HL-60 (cell line): ENCODE measurements at regions not wholly inside any gene's neighbourhood (a gene's known extent, or its start where the extent isn't known, plus 50 kb on each side); places are given as distances from the start of the nearest gene placed in this dataset.

Experiments used
- TF ChIP-seq, protein P1 (sequence below): IDR thresholded peaks from one replicate; pipeline ENCODE4 v1.5.1; 2011; ENCODE audit warnings: low read length, control low read depth, inconsistent platforms; ENCODE audit not compliant: insufficient read depth
- TF ChIP-seq, protein P2 (sequence below): IDR thresholded peaks from 2 replicates; pipeline ENCODE4 v1.6.1; 2012; ENCODE audit warnings: low read depth; ENCODE audit not compliant: insufficient replicate concordance

DNA sequence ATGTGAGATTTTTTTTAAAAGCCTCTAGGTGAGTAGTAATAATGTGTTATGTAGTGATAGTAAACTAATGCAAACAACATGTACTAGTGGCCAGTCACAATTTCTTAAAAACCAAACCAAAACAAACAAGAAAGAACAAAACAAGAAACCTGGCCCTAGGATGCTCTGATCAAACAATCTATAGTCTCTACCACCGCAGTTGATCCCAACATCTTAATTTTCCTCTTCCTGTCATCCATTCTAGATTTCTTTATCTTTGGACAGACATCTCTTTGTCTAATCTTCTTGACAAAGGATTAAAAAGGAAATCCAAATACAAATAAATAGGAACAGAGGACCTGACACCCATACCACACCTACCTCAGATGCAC is 188.2 kb upstream of the ADAMTS5 start:
- TF ChIP-seq, protein P1, sequence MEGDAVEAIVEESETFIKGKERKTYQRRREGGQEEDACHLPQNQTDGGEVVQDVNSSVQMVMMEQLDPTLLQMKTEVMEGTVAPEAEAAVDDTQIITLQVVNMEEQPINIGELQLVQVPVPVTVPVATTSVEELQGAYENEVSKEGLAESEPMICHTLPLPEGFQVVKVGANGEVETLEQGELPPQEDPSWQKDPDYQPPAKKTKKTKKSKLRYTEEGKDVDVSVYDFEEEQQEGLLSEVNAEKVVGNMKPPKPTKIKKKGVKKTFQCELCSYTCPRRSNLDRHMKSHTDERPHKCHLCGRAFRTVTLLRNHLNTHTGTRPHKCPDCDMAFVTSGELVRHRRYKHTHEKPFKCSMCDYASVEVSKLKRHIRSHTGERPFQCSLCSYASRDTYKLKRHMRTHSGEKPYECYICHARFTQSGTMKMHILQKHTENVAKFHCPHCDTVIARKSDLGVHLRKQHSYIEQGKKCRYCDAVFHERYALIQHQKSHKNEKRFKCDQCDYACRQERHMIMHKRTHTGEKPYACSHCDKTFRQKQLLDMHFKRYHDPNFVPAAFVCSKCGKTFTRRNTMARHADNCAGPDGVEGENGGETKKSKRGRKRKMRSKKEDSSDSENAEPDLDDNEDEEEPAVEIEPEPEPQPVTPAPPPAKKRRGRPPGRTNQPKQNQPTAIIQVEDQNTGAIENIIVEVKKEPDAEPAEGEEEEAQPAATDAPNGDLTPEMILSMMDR: no peak
- TF ChIP-seq, protein P2, sequence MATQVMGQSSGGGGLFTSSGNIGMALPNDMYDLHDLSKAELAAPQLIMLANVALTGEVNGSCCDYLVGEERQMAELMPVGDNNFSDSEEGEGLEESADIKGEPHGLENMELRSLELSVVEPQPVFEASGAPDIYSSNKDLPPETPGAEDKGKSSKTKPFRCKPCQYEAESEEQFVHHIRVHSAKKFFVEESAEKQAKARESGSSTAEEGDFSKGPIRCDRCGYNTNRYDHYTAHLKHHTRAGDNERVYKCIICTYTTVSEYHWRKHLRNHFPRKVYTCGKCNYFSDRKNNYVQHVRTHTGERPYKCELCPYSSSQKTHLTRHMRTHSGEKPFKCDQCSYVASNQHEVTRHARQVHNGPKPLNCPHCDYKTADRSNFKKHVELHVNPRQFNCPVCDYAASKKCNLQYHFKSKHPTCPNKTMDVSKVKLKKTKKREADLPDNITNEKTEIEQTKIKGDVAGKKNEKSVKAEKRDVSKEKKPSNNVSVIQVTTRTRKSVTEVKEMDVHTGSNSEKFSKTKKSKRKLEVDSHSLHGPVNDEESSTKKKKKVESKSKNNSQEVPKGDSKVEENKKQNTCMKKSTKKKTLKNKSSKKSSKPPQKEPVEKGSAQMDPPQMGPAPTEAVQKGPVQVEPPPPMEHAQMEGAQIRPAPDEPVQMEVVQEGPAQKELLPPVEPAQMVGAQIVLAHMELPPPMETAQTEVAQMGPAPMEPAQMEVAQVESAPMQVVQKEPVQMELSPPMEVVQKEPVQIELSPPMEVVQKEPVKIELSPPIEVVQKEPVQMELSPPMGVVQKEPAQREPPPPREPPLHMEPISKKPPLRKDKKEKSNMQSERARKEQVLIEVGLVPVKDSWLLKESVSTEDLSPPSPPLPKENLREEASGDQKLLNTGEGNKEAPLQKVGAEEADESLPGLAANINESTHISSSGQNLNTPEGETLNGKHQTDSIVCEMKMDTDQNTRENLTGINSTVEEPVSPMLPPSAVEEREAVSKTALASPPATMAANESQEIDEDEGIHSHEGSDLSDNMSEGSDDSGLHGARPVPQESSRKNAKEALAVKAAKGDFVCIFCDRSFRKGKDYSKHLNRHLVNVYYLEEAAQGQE: no peak
